ENCODE measurements at regions not wholly inside any gene's neighbourhood (a gene's known extent, or its start where the extent isn't known, plus 50 kb on each side); places are given as distances from the start of the nearest gene placed in this dataset.

- H3K9ac ChIP-seq (ENCODE audit: insufficient read depth, low read length, poor library complexity, severe bottlenecking): no peak overlapping the region
- no peaks in the 10 kb centered on the region for H3K27me3 ChIP-seq (ENCODE audit: control insufficient read depth in 2 of 2, insufficient read depth in 2 of 2, low read length in 2 of 2)
- H3K4me1 ChIP-seq (ENCODE audit: control insufficient read depth in 1 of 2, insufficient read depth in 2 of 2, low read length in 2 of 2): no peaks in the 10 kb centered on the region
- Mint-ChIP-seq H3K9me3 (peaks cover 0 to 8% (median 4%) of the 10 kb centered on the region in 7 donors), H3K27ac (no peak overlapping the region), H3K4me3 (no peak overlapping the region), H3K36me3 (no peaks in the 10 kb centered on the region), H3K4me1 (no peaks in the 10 kb centered on the region), H3K27me3 (ENCODE audit: low read depth in 3 of 3) (peaks cover 2 to 14% (median 6%) of the 10 kb centered on the region in 3 donors)
- no peaks in the 10 kb centered on the region for H4K20me1 ChIP-seq (ENCODE audit: insufficient read depth, low read length)
- intact Hi-C loops (cut with micrococcal nuclease): no loop called here
- H3K9me3 ChIP-seq (replicated peaks in 1 of 2; ENCODE audit: control insufficient read depth in 1 of 2, insufficient read depth in 1 of 2, low read length in 2 of 2): no peaks in the 10 kb centered on the region
- no peak overlapping the region for H3K4me2 ChIP-seq (replicated peaks; ENCODE audit: extremely low read depth, low read length, poor library complexity, severe bottlenecking)
- TF ChIP-seq, protein P1, sequence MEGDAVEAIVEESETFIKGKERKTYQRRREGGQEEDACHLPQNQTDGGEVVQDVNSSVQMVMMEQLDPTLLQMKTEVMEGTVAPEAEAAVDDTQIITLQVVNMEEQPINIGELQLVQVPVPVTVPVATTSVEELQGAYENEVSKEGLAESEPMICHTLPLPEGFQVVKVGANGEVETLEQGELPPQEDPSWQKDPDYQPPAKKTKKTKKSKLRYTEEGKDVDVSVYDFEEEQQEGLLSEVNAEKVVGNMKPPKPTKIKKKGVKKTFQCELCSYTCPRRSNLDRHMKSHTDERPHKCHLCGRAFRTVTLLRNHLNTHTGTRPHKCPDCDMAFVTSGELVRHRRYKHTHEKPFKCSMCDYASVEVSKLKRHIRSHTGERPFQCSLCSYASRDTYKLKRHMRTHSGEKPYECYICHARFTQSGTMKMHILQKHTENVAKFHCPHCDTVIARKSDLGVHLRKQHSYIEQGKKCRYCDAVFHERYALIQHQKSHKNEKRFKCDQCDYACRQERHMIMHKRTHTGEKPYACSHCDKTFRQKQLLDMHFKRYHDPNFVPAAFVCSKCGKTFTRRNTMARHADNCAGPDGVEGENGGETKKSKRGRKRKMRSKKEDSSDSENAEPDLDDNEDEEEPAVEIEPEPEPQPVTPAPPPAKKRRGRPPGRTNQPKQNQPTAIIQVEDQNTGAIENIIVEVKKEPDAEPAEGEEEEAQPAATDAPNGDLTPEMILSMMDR (IDR thresholded peaks at IDR 0.05): no peak
- H3K27ac ChIP-seq (ENCODE audit: low read depth in 1 of 2, low read length in 2 of 2): no peak overlapping the region
- no peak overlapping the region for H2AFZ ChIP-seq (ENCODE audit: insufficient read depth, low read depth, low read length, poor library complexity, severe bottlenecking)
- no peak for DNase-seq
- no peaks in the 10 kb centered on the region for H3K36me3 ChIP-seq (replicated peaks in 1 of 2; ENCODE audit: control insufficient read depth in 1 of 2, insufficient read depth in 2 of 2, low read length in 2 of 2)
- 92% methylated on average over 3 of the region's 4 CpGs for WGBS (ENCODE audit: insufficient coverage)
- no peak overlapping the region for H3K4me3 ChIP-seq (replicated peaks in 1 of 3; ENCODE audit: low read depth in 2 of 3, low read length in 3 of 3)
- H3K79me2 ChIP-seq (ENCODE audit: insufficient read depth, low read length): no peaks in the 10 kb centered on the region
These were observed 83.4 kb upstream of the NTF3 start for GRCh38 chr12:5348491-5348890.

DNA sequence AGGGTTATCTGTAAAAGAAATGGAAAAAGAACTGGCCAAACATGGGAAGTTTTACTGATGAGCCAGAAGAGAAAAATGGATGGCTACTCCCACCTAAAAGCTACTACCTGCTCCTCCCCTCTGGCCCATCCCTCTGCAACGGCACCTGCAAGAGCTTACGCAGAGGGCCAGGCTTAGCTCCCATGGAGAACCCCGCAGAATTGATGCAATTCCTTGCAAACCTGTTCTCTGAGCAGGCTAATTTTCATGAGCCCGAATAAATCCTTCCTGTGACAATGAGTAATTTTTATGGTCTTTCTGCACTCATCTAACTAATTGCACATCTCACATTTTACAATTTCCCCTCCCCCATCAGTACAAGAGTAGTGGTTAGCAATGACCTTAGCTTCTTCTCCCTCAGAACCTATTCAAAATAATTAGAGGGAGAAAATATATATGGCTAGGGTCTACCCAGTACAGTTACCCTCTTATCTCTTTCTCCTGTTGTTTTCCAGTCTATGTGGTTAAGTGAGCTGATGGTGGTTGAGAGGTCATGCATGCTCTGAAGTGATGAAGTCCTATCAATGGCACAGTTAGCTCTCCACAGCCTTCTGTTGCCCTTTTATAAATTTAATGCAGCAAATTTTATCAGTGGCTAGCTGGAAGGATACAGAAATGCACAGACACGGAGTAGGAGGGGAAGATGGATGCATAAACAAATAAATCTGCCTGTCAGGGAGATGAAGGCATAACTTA is 67.7 kb upstream of the NTF3 start:
- Histone ChIP-seq H3K27me3 (ENCODE audit: control insufficient read depth in 2 of 2, insufficient read depth in 2 of 2, low read length in 2 of 2) (no peaks in the 10 kb centered on the region), H3K9me3 (replicated peaks in 1 of 2; ENCODE audit: control insufficient read depth in 1 of 2, insufficient read depth in 1 of 2, low read length in 2 of 2) (no peaks in the 10 kb centered on the region), H3K79me2 (ENCODE audit: insufficient read depth, low read length) (no peaks in the 10 kb centered on the region), H3K4me1 (ENCODE audit: control insufficient read depth in 1 of 2, insufficient read depth in 2 of 2, low read length in 2 of 2) (no peaks in the 10 kb centered on the region), H3K4me3 (replicated peaks in 1 of 3; ENCODE audit: low read depth in 2 of 3, low read length in 3 of 3) (no peak overlapping the region), H3K36me3 (replicated peaks in 1 of 2; ENCODE audit: control insufficient read depth in 1 of 2, insufficient read depth in 2 of 2, low read length in 2 of 2) (no peaks in the 10 kb centered on the region), H4K20me1 (ENCODE audit: insufficient read depth, low read length) (no peaks in the 10 kb centered on the region), H3K27ac (ENCODE audit: low read depth in 1 of 2, low read length in 2 of 2) (no peak overlapping the region), H2AFZ (ENCODE audit: insufficient read depth, low read depth, low read length, poor library complexity, severe bottlenecking) (no peak overlapping the region), H3K9ac (ENCODE audit: insufficient read depth, low read length, poor library complexity, severe bottlenecking) (no peak overlapping the region), H3K4me2 (replicated peaks; ENCODE audit: extremely low read depth, low read length, poor library complexity, severe bottlenecking) (no peak overlapping the region)
- TF ChIP-seq, protein P1 (IDR thresholded peaks at IDR 0.05): no peak
- Mint-ChIP-seq H3K4me1 (no peaks in the 10 kb centered on the region), H3K9me3 (peaks cover 0 to 6% (median 2%) of the 10 kb centered on the region in 7 donors), H3K36me3 (no peaks in the 10 kb centered on the region), H3K4me3 (no peak overlapping the region), H3K27ac (no peak overlapping the region), H3K27me3 (ENCODE audit: low read depth in 3 of 3) (peaks cover 0 to 7% (median 2%) of the 10 kb centered on the region in 3 donors)
- 78% methylated on average over 4 of the region's 5 CpGs for WGBS (ENCODE audit: insufficient coverage)
- DNase-seq: no peak
- intact Hi-C loops (cut with micrococcal nuclease): no loop called here
